ENCODE measurements at regions not wholly inside any gene's neighbourhood (a gene's known extent, or its start where the extent isn't known, plus 50 kb on each side); places are given as distances from the start of the nearest gene placed in this dataset.

- H3K27me3 ChIP-seq: no peaks in the 10 kb centered on the region
- 50% methylated on average over 6 of the region's 6 CpGs for WGBS (ENCODE audit: insufficient coverage, low coverage, low lambda C conversion rate, missing lambda C conversion rate)
- TF ChIP-seq POLR2A (IDR thresholded peaks at IDR 0.05) (no peak), CTCF (IDR thresholded peaks at IDR 0.05) (no peak)
- H3K9me3 ChIP-seq: no peaks in the 10 kb centered on the region
- DNase-seq: no peak
- no peak overlapping the region for H3K4me3 ChIP-seq
- no peak for ATAC-seq
- no peak overlapping the region for H3K27ac ChIP-seq
- no peaks in the 10 kb centered on the region for H3K4me1 ChIP-seq
- no peaks in the 10 kb centered on the region for H3K36me3 ChIP-seq
- intact Hi-C loops (cut with DNase I): no loop called here
These were observed 614.8 kb downstream of the ZIC1 start for GRCh38 chr3:148023994-148024393.

DNA sequence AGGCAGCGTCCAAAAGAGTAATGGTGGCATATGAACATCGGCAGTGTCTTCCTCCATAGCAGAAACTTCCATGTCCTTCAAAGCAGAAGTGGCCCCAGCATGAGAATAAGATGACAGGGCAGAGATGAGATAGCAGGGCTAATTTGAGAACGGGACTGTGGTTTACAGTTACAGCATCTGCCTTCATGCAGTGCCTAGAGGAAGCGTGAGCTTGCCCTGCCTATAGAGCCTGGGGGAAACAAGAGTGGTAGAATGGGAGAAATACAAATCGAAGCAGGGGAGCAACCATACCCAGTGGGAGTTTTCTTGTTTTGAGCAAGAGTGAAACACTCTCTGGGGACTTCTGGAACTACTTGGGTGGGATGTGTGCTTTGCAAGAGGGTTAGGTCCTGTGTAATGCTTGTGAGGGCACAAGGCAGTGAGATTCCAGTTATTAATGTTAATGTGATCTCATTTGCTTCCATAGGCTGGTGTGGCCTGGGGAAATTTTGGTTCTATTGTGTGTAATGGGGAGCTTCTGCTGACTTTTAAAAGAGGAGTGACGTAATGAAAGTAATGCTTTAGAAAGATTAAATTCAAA lies 616.9 kb downstream of the ZIC1 start:
- WGBS (ENCODE audit: insufficient coverage, low coverage, low lambda C conversion rate, missing lambda C conversion rate): 60% methylated on average over 6 of the region's 6 CpGs
- no peak for DNase-seq
- H3K4me1 ChIP-seq: no peaks in the 10 kb centered on the region
- no peaks in the 10 kb centered on the region for H3K27me3 ChIP-seq
- H3K27ac ChIP-seq: no peak overlapping the region
- H3K36me3 ChIP-seq: no peaks in the 10 kb centered on the region
- TF ChIP-seq CTCF (IDR thresholded peaks at IDR 0.05) (no peak), POLR2A (IDR thresholded peaks at IDR 0.05) (no peak)
- intact Hi-C loops (cut with DNase I): no loop called here
- no peak for ATAC-seq
- H3K9me3 ChIP-seq: no peaks in the 10 kb centered on the region
- no peak overlapping the region for H3K4me3 ChIP-seq

- no peak overlapping the region for H3K4me3 ChIP-seq
- TF ChIP-seq CTCF (IDR thresholded peaks at IDR 0.05) (no peak), POLR2A (IDR thresholded peaks at IDR 0.05) (no peak)
- H3K36me3 ChIP-seq: no peaks in the 10 kb centered on the region
- H3K9me3 ChIP-seq: no peaks in the 10 kb centered on the region
- no peaks in the 10 kb centered on the region for H3K4me1 ChIP-seq
- WGBS (ENCODE audit: insufficient coverage, low coverage, low lambda C conversion rate, missing lambda C conversion rate): 57% methylated on average over 2 of the region's 2 CpGs
- peaks cover 0 to 2% of the 10 kb centered on the region in 2 donors for H3K27me3 ChIP-seq
- no peak overlapping the region for H3K27ac ChIP-seq
- DNase-seq (no peak), ATAC-seq (no peak)
- intact Hi-C loops (cut with DNase I): no loop called here
These were observed 621.8 kb downstream of the ZIC1 start for GRCh38 chr3:148030975-148031374.

DNA sequence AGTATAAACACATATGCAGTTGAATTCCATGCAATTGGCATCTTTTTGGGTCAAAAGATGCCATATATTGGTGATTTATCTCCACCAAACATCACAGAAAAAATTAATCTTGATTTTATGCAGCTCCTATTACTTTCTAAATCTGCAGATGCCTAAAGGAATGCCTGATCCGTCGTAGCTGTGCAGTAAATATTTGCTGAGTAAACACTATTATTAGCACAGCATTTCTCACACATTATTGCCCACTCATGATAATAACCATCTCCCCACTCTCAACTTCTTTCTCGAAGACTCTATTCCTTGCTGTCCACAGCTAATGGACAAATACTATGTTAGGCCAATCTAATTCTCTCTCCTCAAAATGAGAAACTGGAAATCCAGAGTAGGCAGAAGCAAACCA lies 625.2 kb downstream of the ZIC1 start:
- Histone ChIP-seq H3K4me1 (no peaks in the 10 kb centered on the region), H3K9me3 (no peaks in the 10 kb centered on the region), H3K4me3 (no peak overlapping the region), H3K27me3 (peaks cover 0 to 2% of the 10 kb centered on the region in 2 donors), H3K36me3 (no peaks in the 10 kb centered on the region), H3K27ac (no peak overlapping the region)
- TF ChIP-seq CTCF (IDR thresholded peaks at IDR 0.05): no peak
- no peak for ATAC-seq
- DNase-seq: no peak
- intact Hi-C loops (cut with DNase I): no loop called here
- 30% methylated on average over 3 of the region's 3 CpGs for WGBS (ENCODE audit: insufficient coverage, low coverage, low lambda C conversion rate, missing lambda C conversion rate)
